GM19023 (cell line): ENCODE measurements at regions not wholly inside any gene's neighbourhood (a gene's known extent, or its start where the extent isn't known, plus 50 kb on each side); places are given as distances from the start of the nearest gene placed in this dataset.

Source experiments
- ATAC-seq: cut with Tn5 transposase; IDR thresholded peaks from one replicate; pipeline ENCODE4 v1.9.1; 2021; ENCODE audit warnings: mild to moderate bottlenecking, moderate library complexity; ENCODE audit not compliant: unreplicated experiment

DNA sequence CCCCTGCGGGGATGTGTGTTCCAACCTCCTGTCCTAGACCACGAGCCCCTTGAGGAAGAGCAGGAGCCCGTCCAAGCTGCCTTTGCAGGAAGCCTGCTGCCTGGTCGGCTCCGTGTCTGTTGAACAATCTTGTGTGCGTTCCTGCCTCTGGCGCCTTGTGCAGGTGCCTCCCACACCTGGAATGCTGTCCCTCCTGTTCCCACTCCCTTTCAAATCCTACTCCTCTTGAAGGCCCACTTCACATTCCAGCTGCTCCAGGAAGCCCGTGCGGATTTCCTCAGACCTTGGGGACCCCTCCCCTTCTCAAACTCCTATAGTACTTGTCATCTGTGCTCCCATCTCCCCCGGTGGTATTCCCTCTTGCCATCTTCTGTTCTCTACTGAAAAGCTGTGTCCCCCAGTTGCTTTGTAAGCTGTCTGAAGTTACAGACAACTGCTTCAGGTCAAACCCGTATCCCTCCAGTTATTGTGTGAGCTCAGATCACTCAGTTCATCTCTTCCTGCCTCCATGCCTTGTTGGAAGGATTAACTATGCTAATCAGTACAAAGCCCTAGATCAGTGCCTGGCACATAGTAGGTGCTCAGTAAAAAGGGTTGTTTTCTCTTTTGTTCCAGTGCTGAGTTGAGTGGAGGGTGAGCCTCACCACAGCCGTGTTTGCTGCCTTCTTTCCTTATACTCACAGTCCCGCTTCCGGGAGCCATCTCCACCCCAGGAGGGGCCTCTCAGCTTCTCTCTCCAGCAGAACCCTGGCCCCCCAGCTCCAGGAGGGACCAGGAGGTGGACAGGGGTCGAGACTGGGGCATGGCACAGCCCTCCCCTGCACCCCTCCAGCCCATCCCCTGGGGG lies 241.8 kb upstream of the CIBAR2 start:
- no peak for ATAC-seq

DNA sequence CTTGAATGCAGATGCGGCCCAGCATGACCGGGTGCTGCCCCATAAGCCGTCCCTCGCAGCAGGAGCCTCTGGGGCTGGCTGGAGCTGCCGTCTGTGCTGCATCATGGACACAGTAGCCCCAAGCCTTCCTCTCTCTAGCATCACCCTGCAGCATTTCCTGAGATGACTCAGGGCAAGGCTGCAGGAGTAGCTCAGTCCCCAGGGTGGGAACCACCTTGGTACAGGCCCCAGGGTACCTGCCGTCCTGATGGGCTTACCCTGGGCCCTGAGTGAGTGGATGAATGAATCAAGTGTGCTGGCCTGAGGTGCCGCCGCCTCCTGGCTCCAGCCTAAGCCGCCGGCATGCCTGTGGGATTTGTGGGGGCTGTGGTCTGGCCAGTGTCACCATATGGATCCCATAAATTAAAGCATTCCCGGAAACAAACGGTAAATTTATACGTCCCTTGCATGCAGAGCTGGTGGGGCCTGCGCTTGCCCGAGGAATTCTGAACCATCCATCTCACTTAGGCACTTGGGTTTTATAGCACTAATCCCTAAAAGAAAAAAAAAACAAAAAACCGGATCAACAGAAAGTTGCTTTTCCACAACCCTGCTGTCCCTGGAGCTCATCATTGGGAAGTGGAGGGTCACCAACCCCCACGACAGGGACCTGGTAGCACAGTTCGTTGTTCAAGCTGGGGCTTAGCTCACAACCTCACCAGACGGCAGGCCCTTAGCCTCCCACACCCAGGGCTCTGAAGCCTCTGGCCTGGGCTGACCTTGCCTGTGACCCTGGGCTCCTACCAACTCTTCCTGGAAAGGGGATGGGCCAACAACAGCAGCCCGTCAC lies 242.6 kb upstream of the CIBAR2 start:
- no peak for ATAC-seq

DNA sequence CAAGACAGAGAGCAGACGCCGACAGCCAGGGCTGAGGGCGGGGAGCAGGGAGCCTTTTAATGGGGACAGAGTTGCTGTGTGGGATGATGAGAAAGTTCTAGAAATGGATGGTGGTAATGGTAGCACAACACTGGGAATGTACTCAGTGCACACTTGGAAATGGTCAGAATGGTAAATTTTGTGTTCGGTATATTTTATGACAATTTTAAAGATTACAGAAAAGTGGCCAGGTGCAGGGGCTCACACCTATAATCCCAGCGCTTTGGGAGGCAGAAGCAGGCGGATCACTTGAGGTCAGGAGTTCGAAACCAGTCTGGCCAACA lies 243.2 kb upstream of the CIBAR2 start:
- no peak for ATAC-seq

DNA sequence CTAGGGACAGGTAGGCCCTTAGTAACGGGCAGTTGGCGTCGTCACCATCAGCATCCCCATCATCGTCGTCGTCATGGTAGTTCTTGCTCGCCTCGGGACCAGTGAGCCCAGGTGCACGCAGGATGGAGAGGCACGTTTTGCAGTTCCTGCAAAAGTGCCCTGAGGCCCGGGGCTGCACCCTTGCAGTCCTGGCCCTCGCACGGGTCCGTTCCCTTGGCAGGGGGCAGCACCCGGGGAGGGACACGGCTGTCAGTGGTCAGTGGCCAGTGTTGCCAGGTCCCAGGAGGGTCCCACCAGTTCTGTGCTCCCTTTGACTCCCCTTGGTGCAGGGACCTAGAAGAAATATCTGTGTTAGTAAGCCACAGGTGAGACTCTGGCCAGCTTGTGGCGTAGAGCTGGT lies 243.9 kb upstream of the CIBAR2 start:
- no peak for ATAC-seq

DNA sequence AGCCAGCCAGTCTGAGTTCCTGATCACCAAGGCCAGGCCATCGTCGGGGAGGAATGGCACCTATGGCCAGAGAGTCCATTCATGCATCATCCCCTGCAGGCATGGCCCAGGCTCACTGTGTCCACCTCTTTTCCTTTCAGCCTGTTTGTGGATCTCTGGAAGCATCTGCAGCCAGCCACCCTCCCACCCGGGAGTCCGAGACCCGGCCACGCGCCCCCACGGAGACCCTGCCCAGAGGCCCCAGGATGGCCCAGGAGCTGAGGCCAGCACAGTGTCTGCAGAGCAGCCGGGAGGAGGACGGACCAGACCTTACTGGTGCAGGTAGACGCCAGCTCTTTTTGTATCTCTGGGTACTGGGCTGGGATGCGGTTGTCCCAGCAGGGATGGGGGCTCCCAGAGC lies 245.1 kb upstream of the CIBAR2 start:
- ATAC-seq: no peak

DNA sequence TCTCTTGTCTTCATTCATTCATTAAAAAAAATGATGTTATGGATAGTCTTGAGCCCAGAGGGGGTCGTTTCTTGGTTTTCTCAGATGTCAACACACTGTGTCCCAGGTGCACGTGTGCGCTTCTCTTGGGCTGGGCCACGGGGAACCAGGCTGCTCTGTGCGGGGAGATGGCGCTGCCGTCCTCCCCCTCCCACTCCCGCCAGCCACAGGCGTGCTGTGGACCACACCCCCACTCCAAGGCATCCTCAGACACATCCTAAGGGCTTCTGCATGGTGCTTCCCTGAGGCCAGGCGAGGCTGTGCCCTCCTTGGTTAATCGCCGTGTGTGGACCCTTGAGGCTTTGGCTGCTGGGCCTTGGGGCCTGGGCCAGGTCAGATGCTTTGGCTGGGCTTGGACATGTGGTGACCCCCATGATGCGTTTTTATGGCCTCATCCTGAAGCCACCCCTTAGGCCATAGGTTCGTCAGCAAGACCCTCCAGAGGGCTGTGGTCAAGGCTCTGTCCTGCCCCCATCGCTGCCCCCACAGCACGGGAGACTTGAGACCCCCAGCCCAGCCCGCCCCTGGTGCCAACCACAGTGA lies 245.7 kb upstream of the CIBAR2 start:
- no peak for ATAC-seq

DNA sequence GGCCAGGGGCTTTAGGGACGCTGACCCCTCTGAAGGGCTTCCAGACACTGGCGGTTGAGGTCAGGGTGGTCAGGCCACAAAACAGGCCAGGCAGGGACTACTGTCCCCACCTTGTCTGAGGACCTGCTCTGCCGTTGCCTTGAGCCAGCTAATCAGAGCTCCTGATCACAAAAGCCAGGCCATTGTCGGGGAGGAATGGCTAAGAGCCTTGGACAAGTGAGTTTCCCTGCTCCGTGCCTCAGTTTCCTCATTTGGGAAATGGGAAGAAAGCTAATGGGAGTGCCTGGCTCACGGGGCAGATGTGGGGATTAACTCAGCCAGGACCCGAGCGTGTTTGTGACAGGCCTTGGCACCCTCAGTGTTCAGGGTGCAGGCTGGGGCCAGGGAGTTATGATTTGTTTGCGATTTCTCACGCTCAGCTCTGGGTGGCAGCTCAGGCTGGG lies 246.5 kb upstream of the CIBAR2 start:
- no peak for ATAC-seq

DNA sequence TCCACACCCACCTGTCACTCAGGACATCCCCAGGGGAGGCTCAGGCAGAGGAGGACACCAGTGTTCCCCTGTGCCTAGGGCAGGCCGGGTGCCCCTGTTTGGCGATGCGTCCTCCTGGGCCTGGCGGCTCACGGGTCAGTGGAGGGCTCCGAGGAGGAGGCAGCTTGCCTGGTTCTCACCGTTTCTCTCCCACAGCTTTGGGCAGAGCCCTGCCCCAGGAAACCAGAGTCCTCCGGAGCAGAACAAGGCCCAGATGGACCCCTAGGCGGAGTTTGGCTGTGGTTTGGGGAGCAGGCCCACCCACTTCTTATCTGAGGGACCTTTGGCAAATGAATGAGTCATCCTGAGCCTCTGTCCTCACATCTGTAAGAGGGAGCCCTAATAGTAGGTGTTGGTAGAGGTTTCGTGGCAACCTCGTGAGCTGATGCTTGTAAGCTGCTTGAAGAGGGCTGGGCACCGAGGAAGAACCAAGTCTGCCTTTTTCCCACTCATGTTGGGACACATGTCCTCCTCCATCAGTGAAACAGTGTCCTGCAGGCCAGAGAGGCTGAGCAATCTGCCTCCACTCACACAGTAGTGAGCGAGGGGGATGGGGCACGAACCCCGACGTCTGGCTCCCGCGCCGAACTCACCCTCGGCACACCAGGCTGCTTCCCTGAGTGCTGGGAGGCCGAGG lies 247.0 kb upstream of the CIBAR2 start:
- no peak for ATAC-seq

DNA sequence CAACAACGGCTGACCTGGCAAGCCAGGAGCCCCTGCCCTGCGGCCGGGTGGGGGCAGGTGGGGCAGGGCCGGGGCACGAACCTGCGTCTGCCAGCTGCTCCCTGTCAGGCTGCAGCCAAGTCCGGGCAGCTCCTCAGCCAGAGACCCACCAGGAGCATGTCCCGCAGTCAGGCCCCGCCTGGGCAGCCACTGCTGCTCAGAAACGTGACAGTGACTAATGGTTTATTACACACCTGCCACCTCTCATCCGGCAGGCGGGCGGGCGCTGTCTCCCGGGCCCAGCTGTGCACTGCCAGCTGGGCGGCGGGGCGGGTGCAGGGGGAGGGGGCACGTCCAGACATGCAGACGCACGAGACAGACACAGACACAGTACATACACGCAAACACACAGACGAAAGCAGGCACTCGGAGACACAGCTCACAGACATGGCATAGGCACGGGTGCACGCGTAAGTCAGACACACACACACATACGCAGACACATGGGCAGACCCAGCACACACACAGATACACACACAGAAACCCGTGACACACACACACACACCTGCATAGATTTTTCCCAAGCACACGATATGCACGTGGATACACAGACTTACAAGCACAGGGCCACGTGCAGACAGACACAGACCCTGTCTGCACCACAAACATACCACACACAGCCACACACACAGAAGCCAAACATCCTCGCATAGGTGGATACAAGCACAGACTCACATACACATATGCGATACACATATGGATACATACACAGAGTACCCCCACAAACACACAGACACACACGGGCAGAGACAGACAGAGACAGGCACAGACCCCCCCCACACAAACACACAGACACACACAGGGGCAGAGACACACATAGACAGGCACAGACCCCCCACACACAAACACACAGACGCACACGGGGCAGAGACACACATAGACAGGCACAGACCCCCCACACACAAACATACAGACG lies 248.3 kb upstream of the CIBAR2 start:
- no peak for ATAC-seq

DNA sequence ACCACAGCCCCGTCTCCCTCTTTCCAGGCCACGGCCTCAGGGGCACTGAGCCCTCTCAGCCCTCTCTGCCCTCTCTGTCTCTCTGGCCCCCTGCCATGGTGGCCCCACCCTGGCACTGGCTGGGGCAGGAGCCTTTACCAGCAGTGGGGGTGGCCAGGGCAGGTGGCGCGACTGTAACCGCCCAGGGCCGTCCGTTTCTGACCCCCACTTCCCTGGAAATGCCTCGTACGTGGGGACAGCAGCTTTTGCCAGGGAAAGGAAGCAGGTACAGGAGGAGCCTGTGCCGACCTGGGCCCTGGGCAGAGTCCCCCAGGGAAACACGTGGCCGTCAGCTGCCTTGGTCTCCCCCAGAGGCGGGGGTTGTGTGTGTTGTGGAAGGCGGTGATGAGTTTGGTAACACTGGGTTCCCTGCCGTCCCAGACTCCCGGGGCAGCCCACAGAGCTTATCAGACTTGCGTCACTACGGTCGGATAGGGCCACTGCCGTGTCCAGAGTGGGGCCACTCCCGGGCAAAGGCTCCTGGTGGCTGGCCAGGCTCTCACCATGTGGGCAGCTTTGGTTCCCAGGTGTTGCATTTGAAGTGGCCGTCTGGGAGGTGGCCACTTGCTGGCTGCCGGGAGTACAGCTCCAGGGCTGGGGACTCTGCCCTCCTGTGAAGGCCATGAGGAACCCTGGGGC lies 249.3 kb upstream of the CIBAR2 start:
- no peak for ATAC-seq

DNA sequence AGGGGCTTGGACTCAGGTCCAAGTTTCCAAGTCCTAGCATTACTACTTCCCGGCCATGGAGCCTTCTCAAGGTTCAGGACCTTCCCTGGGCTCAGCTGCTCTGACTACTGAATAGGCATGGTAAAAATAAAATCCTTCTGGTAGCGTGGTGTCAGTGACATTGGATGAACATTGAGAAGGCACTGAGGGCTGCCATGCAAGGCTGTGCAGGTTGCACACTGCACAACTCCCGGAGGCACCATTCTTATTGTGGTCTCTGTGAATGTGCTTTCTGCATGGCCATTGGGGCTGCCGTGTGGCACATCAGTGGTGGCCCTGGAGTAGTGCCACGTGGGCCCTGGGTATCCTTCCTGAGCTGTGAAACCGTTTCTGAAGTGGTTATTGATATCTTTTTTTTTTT lies 250.2 kb upstream of the CIBAR2 start:
- ATAC-seq: no peak

DNA sequence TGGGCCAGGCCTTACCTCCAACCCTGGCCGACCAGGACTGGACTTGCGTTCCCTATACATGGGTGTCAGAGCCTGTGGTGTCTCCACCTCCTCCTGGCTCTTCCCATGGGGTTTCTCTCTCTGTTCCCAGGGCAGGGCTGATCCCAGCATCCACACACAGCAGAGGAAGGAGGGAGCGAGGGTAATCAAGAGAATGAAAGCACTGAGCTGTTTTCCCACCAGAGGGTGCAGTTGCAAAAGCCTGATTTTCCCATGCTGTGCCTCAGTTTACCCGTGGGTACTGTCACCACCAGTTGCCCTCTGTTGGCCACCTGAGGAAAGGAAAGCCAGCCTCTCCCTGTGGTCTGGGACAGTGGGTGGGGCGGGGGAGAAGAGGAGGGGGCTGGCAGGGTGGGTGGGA lies 249.7 kb upstream of the GSE1 start:
- no peak for ATAC-seq

DNA sequence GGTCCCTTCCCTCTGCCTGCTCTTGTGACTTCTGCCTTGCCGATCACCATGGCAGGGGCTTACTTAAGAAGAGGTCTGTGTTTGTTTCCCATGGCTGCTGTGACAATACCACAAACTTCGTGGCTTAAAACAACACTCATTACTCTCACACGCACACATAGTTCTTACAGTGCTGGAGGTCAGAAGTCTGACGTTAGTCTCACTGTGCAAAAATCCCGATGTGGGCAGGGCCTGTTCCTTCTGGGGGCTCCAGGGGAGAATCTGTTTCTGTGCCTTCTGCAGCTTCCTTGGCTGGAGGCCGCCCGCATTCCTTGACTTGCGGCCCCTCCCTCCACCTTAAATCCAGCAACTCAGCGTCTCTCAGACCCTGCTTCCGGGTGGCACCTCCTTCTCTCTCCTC lies 249.2 kb upstream of the GSE1 start:
- ATAC-seq: no peak

DNA sequence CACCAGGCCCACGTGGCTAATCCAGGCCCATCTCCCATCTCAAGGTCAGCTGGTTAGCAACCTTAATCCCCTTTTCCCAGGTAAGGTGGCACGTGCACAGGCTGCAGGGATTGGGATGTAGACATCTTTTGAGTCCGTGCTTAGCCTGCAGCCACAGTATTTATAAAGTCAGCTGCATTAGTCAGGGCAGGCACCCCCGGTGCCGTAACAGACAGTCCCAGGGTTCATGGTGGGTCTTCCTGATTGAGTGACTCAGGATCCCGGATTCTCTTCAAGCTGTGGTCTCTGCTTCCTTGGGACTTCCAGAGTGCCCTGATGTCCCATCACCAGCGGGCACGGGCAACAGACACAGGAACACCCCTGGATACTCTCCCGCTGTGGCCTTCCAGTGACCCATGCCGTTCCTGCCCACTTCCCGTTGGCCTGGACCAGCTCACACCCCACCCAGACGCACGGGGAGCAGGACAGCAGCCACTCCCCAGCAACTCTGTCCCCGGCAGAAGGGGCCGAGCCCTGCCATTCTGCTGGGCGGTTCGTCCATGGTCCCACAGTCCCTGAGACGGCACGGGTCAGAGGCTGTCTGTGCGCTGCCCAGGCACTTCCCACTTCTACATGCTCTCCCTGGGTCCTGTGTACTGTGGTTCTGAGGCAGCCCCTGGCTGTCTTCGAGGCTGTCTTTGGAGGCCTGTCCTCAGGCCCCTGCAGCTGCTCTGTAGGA lies 248.6 kb upstream of the GSE1 start:
- ATAC-seq: no peak

DNA sequence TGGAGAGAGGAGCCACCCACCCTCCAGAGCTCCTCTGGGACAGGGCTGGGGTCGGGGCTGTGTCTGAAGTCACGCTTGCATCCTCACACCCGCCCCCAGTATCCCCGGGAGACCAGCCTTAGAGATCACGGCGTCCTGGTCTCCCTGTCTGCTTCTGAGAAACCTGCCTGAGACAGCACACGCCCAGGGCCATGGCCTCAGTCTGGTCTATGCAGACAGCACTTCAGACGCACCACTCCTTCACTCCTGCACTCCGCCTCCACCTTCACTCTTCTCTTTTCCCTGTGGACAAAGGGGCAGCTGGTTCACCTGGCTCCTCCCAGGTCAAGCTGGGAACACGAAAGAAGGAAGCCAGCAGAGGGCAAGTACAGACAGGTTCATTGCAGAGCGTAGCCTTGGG lies 248.0 kb upstream of the GSE1 start:
- ATAC-seq: no peak

DNA sequence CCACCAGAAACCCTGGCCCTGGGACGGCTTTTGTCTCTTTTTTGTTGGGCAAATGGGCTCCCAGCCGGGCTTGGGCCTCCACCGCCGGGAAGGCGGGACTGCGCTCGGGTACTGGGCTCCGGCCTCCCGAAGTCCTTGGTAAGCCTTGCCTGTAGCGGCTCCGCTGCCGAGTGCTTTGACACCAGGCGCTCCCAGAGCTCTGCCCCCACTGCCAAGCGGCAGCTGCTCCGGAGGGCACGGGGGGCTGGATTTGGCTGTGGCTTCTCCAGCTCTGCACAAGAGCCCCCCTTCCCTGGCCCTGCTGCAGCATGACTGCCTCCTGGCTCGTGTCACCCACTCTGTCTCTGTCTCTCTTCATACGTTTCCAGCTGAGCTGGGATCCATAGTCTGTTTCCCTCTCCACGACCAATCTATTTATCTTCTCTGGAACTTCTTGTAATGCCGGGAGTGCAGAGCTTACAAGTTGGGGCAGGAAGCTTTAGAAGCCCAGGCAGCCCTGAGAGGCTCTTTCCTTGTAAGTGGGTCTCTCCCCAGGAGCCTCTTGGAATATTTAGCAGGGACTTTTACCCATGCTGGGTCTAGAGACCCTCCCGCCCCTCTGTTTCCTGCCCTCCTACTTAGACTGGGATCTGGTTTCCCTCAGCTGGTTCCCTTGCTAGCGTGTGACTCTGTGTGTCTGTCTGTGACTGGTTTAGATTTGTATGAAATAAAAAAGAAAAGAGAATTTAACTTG lies 246.9 kb upstream of the GSE1 start:
- no peak for ATAC-seq

DNA sequence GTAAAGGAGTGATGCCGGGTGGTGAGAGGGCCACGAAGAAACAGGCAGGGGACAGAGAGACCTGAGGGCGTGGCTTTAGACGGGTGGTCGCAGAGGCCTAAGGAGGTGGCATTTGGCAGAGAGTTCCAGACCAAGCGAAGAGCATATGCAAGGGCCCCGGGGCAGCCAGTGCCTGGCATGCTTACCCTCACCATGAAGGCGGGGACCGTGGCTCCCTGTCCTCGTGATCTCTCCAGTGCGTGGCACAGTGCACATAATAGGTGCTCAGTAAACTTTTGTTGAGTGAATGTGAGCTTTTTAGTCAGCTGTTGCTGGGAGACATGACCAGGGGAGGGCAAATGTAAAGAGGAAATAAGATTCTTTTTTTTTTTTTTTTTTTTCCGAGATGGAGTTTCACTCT lies 245.6 kb upstream of the GSE1 start:
- no peak for ATAC-seq

DNA sequence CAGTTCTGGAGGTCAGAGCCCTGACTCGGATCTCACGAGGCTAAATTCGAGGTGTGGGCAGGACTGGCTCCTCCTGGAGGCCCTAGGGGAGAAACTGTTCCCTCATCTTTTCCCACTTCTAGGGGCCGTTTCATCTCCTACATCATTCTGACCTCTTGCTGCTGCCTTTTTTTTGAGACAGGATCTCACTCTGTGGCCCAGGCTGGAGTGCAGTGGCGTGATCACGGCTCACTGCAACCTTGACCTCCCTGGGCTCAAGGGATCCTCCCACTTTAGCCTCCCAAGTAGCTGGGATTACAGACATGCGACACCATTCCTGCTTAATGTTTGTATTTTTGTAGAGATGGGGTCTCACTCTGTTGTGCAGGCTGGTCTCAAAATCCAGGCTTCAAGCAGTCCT lies 244.1 kb upstream of the GSE1 start:
- no peak for ATAC-seq
